ENCODE measurements at regions not wholly inside any gene's neighbourhood (a gene's known extent, or its start where the extent isn't known, plus 50 kb on each side); places are given as distances from the start of the nearest gene placed in this dataset.

- TF ChIP-seq CTCF (IDR thresholded peaks at IDR 0.05) = no peak
- no peak for DNase-seq (ENCODE audit: low spot score)
- Histone ChIP-seq H3K36me3 (no peaks in the 10 kb centered on the region), H3K4me1 (peaks cover 0 to 11% of the 10 kb centered on the region in 2 donors), H3K4me3 (no peak overlapping the region), H3K27ac (no peak overlapping the region), H3K9me3 (no peaks in the 10 kb centered on the region), H3K27me3 (no peaks in the 10 kb centered on the region)
Measured at GRCh38 chr16:49019081-49019633, 262.5 kb downstream of the CBLN1 start.

- H3K4me1 ChIP-seq = peaks cover 0 to 14% of the 10 kb centered on the region in 2 donors
- no peaks in the 10 kb centered on the region for H3K9me3 ChIP-seq
- no peak overlapping the region for H3K4me3 ChIP-seq
- no peaks in the 10 kb centered on the region for H3K27me3 ChIP-seq
- TF ChIP-seq CTCF (IDR thresholded peaks at IDR 0.05) = no peak
- DNase-seq (ENCODE audit: low spot score) = no peak
- no peaks in the 10 kb centered on the region for H3K36me3 ChIP-seq
- no peak overlapping the region for H3K27ac ChIP-seq
Measured at GRCh38 chr16:49018259-49018931, 263.2 kb downstream of the CBLN1 start.

GRCh38 chr16:49017501-49017900 is 264.1 kb downstream of the CBLN1 start:
- TF ChIP-seq CTCF (IDR thresholded peaks at IDR 0.05) = no peak
- no peak for DNase-seq (ENCODE audit: low spot score)
- Histone ChIP-seq H3K4me1 (peaks cover 0 to 15% of the 10 kb centered on the region in 2 donors), H3K27ac (no peak overlapping the region), H3K9me3 (no peaks in the 10 kb centered on the region), H3K36me3 (no peaks in the 10 kb centered on the region), H3K4me3 (no peak overlapping the region), H3K27me3 (no peaks in the 10 kb centered on the region)

GRCh38 chr16:49016461-49016860 is 265.2 kb downstream of the CBLN1 start:
- H3K27ac ChIP-seq = no peak overlapping the region
- TF ChIP-seq CTCF (IDR thresholded peaks at IDR 0.05) = no peak
- peaks cover 0 to 16% of the 10 kb centered on the region in 2 donors for H3K4me1 ChIP-seq
- no peak for DNase-seq (ENCODE audit: low spot score)
- H3K4me3 ChIP-seq = no peak overlapping the region
- H3K36me3 ChIP-seq = no peaks in the 10 kb centered on the region
- no peaks in the 10 kb centered on the region for H3K9me3 ChIP-seq
- no peaks in the 10 kb centered on the region for H3K27me3 ChIP-seq

- no peaks in the 10 kb centered on the region for H3K27me3 ChIP-seq
- DNase-seq (ENCODE audit: low spot score) = no peak
- peaks cover 0 to 16% of the 10 kb centered on the region in 2 donors for H3K4me1 ChIP-seq
- H3K4me3 ChIP-seq = no peak overlapping the region
- H3K27ac ChIP-seq = no peak overlapping the region
- no peaks in the 10 kb centered on the region for H3K36me3 ChIP-seq
- no peaks in the 10 kb centered on the region for H3K9me3 ChIP-seq
- no peak for TF ChIP-seq CTCF (IDR thresholded peaks at IDR 0.05)
Measured at GRCh38 chr16:49015225-49015592, 266.4 kb downstream of the CBLN1 start.

All from right atrium auricular region (tissue), 2 donors.